ENCODE measurements at regions not wholly inside any gene's neighbourhood (a gene's known extent, or its start where the extent isn't known, plus 50 kb on each side); places are given as distances from the start of the nearest gene placed in this dataset.

DNA sequence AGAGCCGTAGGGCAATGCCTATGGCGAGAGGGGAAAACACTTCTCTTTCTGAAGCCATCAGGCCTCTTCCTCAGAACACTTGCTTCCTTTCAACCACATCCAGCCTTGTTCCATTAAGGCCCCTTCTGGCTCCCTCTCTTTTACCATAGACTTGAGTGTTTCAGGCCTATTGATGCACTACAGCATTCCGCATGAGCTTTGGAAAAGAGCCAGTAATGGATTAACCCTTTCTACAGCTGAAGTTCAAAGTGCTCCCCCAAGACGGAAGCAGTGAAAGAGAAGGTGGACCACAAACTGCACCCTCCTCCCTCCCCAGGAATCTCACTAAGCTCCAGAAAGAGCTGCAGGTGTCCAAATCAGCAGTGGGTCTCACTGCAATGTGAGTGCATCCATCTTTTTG is 102.7 kb upstream of the C7orf33 start:
- TF ChIP-seq, protein P1, sequence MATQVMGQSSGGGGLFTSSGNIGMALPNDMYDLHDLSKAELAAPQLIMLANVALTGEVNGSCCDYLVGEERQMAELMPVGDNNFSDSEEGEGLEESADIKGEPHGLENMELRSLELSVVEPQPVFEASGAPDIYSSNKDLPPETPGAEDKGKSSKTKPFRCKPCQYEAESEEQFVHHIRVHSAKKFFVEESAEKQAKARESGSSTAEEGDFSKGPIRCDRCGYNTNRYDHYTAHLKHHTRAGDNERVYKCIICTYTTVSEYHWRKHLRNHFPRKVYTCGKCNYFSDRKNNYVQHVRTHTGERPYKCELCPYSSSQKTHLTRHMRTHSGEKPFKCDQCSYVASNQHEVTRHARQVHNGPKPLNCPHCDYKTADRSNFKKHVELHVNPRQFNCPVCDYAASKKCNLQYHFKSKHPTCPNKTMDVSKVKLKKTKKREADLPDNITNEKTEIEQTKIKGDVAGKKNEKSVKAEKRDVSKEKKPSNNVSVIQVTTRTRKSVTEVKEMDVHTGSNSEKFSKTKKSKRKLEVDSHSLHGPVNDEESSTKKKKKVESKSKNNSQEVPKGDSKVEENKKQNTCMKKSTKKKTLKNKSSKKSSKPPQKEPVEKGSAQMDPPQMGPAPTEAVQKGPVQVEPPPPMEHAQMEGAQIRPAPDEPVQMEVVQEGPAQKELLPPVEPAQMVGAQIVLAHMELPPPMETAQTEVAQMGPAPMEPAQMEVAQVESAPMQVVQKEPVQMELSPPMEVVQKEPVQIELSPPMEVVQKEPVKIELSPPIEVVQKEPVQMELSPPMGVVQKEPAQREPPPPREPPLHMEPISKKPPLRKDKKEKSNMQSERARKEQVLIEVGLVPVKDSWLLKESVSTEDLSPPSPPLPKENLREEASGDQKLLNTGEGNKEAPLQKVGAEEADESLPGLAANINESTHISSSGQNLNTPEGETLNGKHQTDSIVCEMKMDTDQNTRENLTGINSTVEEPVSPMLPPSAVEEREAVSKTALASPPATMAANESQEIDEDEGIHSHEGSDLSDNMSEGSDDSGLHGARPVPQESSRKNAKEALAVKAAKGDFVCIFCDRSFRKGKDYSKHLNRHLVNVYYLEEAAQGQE (IDR thresholded peaks at IDR 0.05; ENCODE audit: low read depth, low read length), result no peak
- no peak for TF ChIP-seq CTCF (IDR thresholded peaks at IDR 0.05)
- TF ChIP-seq NRF1 (IDR thresholded peaks at IDR 0.05; ENCODE audit: low read depth, low read length), result no peak
- no peak for TF ChIP-seq RCOR1 (IDR thresholded peaks at IDR 0.05; ENCODE audit: low read length)
- no peak for TF ChIP-seq USF2 (IDR thresholded peaks at IDR 0.05; ENCODE audit: borderline replicate concordance, low read depth, low read length)
- no peak for TF ChIP-seq JUND (IDR thresholded peaks at IDR 0.05)
- no peak for TF ChIP-seq TCF12 (IDR thresholded peaks at IDR 0.05)
- no peak for TF ChIP-seq FOSL2 (IDR thresholded peaks at IDR 0.05; ENCODE audit: borderline replicate concordance, low read depth)
- no peak for TF ChIP-seq GATA2 (CRISPR knock-in tag; IDR thresholded peaks at IDR 0.05)
- no peak for TF ChIP-seq TAF1 (IDR thresholded peaks at IDR 0.05; ENCODE audit: borderline replicate concordance, low read depth, low read length)
- no peak for TF ChIP-seq YY1 (IDR thresholded peaks at IDR 0.05; ENCODE audit: low read depth)
- no peak for TF ChIP-seq RAD21 (IDR thresholded peaks at IDR 0.05; ENCODE audit: low read length)
- no peak for TF ChIP-seq EZH2phosphoT487 (IDR thresholded peaks at IDR 0.05; ENCODE audit: borderline replicate concordance, low read depth)
- TF ChIP-seq CHD2 (IDR thresholded peaks at IDR 0.05; ENCODE audit: low read length, partially characterized antibody), result no peak

Measured in SK-N-SH (cell line).